GM12892 (cell line): ENCODE measurements at regions not wholly inside any gene's neighbourhood (a gene's known extent, or its start where the extent isn't known, plus 50 kb on each side); places are given as distances from the start of the nearest gene placed in this dataset.

Source experiments
- DNase-seq: peaks from one replicate; pipeline ENCODE4 v3.0.0; 2011; ENCODE audit not compliant: insufficient read length
- FAIRE-seq: peaks from 2 replicates; lab custom pipeline; 2011; peaks lifted over from hg19 to GRCh38; lab: Jason Lieb, UNC
- POLR2A ChIP-seq: IDR thresholded peaks from 2 replicates; pipeline ENCODE4 v1.6.1; 2011; ENCODE audit warnings: low read depth, low read length, control low read depth
- POLR2AphosphoS5 ChIP-seq: IDR thresholded peaks from 2 replicates; pipeline ENCODE4 v1.6.1; 2011; ENCODE audit warnings: low read depth, low read length, control low read depth
- TAF1 ChIP-seq: IDR thresholded peaks from 2 replicates; pipeline ENCODE4 v1.6.1; 2011; ENCODE audit warnings: low read depth, mild to moderate bottlenecking, control low read depth, low read length, borderline replicate concordance

DNA sequence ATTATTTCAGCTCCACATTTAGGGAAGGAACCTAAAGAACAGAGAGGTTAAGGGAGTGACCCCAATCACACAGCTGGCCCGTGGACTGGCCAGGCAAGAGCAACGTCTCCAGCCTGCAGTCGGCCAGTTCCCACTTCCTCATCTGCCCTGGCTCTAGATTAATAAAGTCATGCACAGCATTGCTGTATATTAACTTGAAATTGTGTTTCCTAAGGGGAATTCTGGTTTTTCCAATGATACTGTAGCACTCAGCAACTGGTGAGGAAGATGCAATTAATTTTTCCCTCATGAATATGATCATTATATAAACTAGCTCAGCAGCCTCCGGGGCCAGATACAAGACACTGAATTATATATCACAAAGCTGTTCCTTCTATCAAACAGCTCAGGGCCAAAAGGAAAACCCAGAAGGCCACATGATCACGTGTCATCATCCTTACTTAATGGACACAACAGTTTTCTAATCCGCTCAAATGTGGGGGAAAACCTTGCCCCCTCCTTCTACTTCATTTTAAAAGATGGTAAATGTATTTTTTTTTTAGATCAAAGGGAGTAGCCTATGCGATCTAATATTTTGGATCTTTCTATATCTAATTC lies 295.3 kb upstream of the PRKCQ start:
- no peak for TF ChIP-seq POLR2A
- TF ChIP-seq TAF1: no peak
- TF ChIP-seq POLR2AphosphoS5: no peak
- no peak for FAIRE-seq
- no peak for DNase-seq

DNA sequence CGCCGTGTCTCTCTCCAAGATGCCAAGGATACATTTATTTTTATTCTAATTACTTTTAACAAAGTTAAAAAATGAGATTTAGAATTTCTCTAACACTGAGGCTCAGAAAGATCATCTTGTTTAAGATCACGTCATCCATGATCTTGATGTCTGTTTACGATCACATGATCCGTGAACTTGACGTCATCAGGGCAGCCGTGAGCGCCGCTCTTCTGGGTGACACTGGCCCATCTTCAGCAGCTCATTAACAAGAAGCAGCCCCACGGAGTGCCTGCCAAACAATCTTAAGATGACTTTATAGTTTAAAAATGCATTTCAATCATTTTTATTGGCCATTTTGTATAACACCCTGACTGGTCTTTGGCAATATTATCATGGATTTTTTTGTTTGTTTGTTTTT lies 291.1 kb upstream of the PRKCQ start:
- TF ChIP-seq TAF1 (no peak), POLR2AphosphoS5 (no peak), POLR2A (no peak)
- FAIRE-seq (no peak), DNase-seq (no peak)

DNA sequence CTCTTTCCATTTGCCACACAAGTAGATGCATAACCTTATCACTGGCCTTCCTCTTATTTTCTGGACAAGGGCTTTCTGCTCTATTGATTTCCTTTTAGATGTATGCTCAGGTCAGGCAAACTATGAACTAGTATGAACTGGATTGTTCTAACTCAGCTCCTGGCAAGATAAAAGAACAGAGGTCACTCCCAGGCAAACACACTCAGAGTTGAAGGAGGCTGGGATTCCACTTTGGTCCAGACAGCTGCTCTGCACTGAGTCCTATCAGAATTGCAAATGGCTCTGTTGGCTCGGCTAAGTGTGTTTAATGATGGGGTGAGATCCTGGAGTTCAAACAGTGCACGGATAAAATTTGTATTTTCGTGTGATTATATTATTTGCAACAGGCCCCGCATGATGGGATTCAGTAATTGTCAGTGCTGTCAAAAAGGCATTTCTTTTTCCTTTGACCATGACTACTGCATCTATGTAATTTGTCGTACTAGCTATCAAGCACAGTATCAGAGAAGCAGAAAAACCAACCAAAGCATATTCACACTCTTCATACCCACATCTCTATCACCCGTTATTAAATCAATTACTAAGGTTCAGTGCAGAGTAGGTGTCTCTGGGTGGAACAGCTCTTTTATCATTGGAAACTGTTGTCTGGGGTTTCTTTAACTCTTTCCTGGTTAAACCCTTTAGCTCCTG lies 288.1 kb upstream of the PRKCQ start:
- TF ChIP-seq POLR2A: no peak
- no peak for TF ChIP-seq POLR2AphosphoS5
- no peak for TF ChIP-seq TAF1
- FAIRE-seq (no peak), DNase-seq (no peak)

DNA sequence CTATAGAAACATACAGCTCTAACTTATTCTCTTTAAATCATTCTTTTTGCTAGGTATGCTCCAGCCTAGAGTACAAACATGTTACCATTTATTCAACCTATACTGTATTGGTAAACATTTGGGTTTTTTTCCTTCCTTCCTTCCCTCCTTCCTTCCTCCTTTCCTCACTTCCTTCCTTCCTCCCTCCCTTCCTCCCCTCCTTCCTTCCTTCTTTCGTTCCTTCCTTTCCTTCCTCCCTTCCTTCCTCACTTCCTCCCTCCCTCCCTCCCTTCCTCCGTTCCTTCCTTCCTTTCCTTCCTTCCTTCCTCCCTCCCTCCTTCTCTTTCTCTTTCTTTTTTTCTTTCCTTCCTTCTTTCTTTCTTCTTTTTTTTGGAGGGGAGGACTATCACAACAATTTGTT lies 286.7 kb upstream of the PRKCQ start:
- TF ChIP-seq POLR2AphosphoS5: no peak
- no peak for TF ChIP-seq POLR2A
- no peak for TF ChIP-seq TAF1
- FAIRE-seq: no peak
- no peak for DNase-seq

DNA sequence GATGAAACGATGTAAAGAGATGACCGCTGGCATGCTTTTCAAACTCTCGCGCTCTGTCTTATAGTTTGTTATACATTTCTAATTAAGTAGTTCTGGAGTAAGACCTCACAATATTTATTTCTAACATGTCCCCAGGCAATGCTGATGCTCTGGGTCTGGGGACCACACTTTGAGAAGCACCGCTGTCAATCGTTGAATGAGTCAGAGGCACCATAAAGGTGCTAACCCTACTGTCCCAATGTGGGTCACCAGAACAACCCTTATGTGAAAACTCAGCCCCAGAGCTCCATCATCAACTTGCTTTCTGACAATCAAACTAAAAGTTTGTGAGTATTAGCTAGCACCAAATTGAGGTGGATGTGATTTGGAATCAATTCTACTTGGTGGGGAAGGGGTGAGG lies 284.1 kb upstream of the PRKCQ start:
- DNase-seq: no peak
- FAIRE-seq: no peak
- TF ChIP-seq POLR2A (no peak), TAF1 (no peak), POLR2AphosphoS5 (no peak)

DNA sequence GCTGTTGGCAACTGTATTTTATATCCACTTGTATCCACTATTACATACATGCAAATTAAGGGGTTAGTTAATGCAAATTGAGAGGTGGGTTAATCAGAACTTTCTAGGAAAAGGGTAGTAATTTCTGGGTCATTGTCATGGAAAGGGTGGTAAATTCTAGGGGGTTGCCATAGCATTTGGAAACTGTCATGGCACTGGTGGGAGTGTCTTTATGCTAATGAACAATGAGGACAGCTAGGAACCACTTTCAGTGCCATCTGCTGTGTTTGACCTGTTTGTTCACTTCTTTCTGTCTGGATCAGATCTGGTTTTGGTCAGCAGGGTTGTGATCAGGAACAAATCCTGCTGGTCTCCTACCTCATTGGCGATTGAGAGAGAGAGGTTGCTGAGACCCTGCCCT lies 283.3 kb upstream of the PRKCQ start:
- FAIRE-seq (no peak), DNase-seq (no peak)
- TF ChIP-seq POLR2A (no peak), POLR2AphosphoS5 (no peak), TAF1 (no peak)

DNA sequence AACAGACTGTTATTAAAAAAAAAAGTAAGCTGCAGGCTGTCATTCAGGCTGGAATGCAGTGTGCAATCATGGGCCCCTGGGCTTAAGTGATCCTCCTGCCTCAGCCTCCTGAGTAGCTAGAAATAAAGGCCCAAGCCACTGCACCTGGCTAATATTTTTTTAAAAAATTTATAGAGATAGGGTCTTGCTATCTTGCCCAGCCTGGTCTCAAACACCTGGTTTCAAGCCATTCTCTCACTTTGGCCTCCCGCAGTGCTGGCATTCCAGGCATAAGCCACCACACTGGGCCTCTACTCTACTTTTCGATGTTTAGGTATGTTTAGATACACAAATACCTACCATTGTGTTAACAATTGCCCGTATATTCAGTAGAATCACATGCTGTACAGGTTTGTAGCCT lies 270.4 kb upstream of the PRKCQ start:
- no peak for DNase-seq

DNA sequence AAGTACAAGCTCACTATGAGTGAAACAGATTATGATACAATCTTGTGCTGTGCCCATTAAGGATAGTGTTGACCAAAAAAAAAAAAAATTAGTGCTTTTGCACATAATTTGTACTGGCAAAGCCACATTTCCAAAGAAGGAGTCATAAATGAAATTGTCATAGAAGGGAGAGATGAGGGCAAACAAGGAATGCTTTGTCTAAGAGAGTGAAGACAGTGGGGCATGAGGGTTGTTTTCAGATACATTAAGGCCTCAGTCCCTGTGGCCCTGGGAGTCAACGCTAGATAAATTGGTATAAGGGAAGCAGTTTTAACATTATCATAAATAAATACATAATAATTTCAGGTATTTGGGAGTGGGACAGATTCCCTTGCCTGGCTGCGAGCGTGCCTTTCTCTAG lies 267.5 kb upstream of the PRKCQ start:
- no peak for TF ChIP-seq POLR2AphosphoS5
- TF ChIP-seq TAF1: no peak
- no peak for TF ChIP-seq POLR2A

More for the DNA sequence above, 270.4 kb upstream of the PRKCQ start:
- FAIRE-seq: no peak
- no peak for TF ChIP-seq TAF1
- no peak for TF ChIP-seq POLR2AphosphoS5
- TF ChIP-seq POLR2A: no peak

DNA sequence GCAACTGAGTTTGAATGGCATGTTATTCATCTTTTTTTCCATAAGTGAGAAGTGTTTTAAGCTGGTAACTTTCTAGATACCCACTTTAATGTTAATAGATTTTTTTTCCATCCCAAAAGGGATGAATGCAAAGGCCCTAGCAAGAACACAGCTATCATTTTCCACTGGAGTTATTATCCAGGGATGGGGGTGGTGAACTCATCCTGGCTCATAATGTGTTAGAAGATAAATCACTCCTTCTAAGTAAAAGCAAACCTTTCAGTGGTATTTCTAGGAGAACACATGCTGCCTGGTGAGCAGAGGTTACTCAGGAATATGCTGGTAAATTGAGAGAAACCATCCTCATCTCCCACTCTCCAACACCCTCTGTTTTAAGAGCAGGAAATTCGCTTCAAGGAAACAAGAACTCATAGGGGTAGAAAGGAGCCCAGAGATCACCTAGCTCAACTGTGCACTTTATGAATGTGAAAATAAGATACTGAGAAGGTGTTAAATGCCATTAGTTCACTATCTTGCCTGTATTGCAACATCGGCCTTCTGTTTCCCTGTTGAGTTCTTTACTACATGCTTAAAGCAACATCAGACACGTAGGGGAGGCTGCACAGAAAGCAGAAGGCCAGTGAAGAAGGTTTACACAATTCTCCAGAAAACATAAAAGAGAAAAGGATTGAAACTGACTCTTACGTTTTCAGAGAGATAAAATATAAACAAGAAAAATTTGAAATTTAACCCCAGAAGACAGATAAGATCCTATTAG lies 264.0 kb upstream of the PRKCQ start:
- FAIRE-seq (no peak), DNase-seq (no peak)
- TF ChIP-seq POLR2AphosphoS5: no peak
- no peak for TF ChIP-seq POLR2A
- TF ChIP-seq TAF1: no peak

More for the DNA sequence above, 267.5 kb upstream of the PRKCQ start:
- FAIRE-seq: no peak
- no peak for DNase-seq

DNA sequence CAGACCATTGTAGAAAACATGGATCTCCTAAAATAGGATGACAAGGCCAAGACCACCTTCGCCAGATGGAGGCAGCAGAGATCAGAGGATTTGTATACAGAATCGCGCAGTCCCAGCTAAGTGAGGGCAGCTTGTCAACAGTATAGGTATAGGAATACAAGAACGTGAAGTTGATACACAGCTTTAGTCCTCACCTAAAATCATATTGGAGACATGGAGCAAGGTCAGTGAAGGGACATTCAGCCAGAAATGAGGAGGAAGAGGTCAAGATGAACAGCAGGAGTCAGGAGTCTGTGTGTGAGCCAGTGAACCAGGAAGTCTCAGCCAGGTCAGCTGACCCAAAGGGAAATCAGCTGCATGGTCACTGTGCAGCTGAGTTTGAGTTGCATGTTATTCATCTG lies 263.4 kb upstream of the PRKCQ start:
- no peak for DNase-seq
- TF ChIP-seq TAF1 (no peak), POLR2AphosphoS5 (no peak)
- FAIRE-seq: no peak

DNA sequence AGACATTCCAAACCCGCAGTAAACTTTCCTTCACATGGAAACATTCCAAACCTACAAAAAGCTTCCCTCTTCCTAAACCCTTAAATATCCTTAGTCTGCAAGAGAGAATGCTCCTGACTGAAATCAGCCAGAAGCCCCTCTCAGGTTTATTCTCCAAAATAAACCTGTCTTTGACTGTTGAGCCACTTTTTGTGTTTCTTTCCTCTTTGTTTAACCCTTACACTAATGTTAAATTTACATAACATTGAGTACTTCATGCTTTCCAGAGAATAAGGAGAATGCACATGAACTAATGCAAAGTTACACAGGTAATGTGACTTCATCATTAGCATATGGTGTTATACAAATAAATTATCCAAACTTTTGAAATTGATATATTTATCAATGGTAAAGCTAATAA lies 262.6 kb upstream of the PRKCQ start:
- no peak for FAIRE-seq
- TF ChIP-seq TAF1 (no peak), POLR2AphosphoS5 (no peak), POLR2A (no peak)
- DNase-seq: no peak

DNA sequence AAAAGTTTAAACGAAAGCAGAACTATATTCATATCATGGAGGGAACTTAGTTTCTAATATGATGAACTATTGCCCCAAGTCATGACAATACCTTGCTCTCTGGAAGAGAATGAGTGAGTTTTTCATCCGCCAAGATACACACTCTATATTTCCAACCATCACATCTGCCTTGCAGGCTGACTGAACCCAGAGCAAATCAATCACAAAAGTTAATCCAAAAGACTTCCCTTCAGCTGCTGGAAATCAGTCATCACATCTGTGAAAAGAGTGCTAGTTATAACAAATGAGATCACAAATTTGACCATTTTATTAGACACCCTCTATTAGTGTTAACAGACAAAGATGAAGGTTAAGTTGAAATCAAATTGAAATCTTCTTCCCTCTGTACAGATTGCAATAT lies 261.7 kb upstream of the PRKCQ start:
- TF ChIP-seq POLR2AphosphoS5 (no peak), TAF1 (no peak), POLR2A (no peak)
- FAIRE-seq (no peak), DNase-seq (no peak)
